NCI-H146 (cell line): ENCODE measurements at regions not wholly inside any gene's neighbourhood (a gene's known extent, or its start where the extent isn't known, plus 50 kb on each side); places are given as distances from the start of the nearest gene placed in this dataset.
"Not testable (repeated sequence)": the region's sequence is repeated elsewhere in the genome, so short reads cannot be mapped to it uniquely, and the experiment has no call there.

ENCODE experiments used
- DNase-seq: peaks from one replicate; lab custom pipeline; 2025; lab: John Stamatoyannopoulos, UW

DNA sequence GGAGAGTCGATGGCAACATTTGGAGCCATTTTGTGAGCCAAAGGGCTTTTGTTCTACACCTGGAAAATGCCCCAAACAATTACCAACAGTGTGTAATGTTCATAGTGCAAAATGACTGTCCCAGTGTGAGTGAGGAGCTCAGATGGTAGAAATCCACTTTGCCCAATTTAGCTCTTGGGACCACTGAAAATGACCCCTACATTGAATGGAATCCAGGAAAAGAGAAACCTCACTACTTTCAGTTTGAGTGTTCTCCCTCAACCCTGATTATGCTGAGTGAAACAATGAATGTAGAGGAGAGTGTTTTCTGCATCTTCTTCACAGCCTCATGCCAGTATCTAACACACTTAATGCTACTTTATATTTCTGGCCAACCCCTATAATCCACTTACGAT is 84.9 kb upstream of the NRN1 start:
- DNase-seq: no peak

DNA sequence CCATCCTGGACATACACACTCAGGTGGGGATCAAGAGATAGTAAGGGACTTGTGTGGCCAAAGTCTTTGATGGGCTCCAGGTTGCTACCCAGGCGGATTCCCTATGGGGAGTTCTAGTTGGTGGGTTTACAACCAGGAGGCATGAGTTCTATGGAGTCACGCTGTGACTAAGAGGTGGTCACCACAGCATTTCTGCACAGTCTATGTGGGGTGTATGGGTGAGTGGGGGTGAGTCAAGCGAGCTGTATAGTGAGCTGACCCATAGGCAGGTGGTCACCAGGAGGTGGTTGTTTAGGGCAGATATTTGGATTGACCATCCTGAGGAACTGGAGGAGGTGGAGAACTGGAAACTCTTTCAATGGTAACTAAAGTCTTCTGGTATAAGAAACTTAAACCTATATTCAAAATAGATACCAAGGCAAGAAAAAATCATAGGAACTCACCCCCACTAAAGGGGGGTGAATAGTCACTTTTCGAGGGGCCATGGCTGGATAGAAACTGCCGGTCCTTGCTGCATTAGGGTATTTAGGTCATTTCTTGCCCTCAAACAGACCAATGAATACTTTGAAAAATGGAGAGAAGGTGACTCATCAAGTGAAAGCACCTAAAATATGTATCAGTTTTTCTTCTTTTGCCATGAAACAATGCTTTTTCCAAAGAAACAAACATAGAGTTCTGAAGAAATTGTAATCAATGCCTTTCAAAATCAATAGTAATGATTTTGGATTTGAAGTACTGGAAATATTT is 84.3 kb upstream of the NRN1 start:
- no peak for DNase-seq

GRCh38 chr6:6085928-6086668 is 79.4 kb upstream of the NRN1 start:
- DNase-seq: no peak

DNA sequence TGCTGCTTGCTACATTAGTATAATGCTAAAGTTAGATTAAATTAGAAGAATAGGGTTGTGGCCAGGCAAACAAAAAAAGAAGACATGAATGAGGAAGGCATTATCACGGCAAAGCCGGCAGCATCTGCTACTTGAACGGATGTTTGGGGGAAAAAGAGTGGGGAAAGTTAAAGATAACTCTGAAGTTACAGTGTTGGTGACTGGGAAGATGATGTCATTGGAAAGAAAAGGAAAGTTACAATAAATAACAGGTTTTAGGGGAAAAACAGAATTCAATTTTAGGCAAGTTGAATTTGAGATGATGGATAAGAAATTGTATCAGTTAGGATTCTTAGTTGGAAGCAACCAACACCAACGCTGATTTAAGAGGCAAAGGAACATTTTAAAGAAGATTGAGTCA is 74.2 kb upstream of the NRN1 start:
- DNase-seq: no peak

- no peak for DNase-seq
These were observed 67.5 kb upstream of the NRN1 start for GRCh38 chr6:6074190-6074589.

- DNase-seq: not testable (repeated sequence)
These were observed 61.4 kb upstream of the NRN1 start for GRCh38 chr6:6068157-6068556.

GRCh38 chr6:6058054-6058444 is 51.3 kb upstream of the NRN1 start:
- DNase-seq: no peak

DNA sequence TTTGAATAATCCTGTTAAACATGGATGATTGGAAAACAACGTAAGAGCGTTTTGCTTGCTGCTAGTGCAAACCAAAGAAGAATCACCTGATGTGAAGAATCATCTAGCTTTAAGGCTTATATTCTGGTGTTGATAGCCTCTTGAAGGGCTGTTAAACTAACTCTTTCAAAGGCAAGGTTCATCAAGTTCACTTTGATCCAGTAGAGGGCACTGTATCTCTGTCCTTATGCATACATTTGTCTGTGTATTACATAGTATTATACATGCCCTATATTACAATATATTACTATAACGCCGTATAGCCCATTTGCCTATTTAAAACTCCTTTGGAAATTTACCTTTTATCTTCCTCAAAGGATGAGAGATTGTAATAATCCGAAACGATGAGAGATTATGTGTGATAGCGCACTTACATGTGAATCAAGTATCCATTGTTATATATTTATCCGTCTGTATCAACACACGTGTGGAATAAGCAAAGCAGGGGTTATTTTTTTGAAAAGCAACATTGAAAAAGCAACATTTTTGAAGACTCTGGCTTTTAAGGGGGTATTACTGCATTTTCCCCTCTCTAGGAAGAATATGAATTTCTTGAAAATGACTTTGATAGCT is 50.8 kb upstream of the NRN1 start:
- peak; percentile 18 for DNase-seq
